Osteocyte (in vitro differentiated cells): ENCODE measurements at regions not wholly inside any gene's neighbourhood (a gene's known extent, or its start where the extent isn't known, plus 50 kb on each side); places are given as distances from the start of the nearest gene placed in this dataset.

Experiments
- DNase-seq: peaks from one replicate; pipeline ENCODE4 v3.0.0; 2021; ENCODE audit warnings: mixed read lengths; ENCODE audit not compliant: unreplicated experiment; ENCODE audit errors: extremely low spot score
- H3K27ac Mint-ChIP-seq: one replicate; pipeline ENCODE4 v1.8.0; 2021; ENCODE audit warnings: mild to moderate bottlenecking, mixed read lengths; ENCODE audit not compliant: unreplicated experiment
- H3K27me3 Mint-ChIP-seq: one replicate; pipeline ENCODE4 v1.8.0; 2021; ENCODE audit warnings: mixed read lengths; ENCODE audit not compliant: unreplicated experiment
- H3K36me3 Mint-ChIP-seq: one replicate; pipeline ENCODE4 v1.8.0; 2021; ENCODE audit warnings: mixed read lengths; ENCODE audit not compliant: unreplicated experiment
- H3K4me1 Mint-ChIP-seq: one replicate; pipeline ENCODE4 v1.8.0; 2021; ENCODE audit warnings: mixed read lengths; ENCODE audit not compliant: unreplicated experiment
- H3K4me3 Mint-ChIP-seq: one replicate; pipeline ENCODE4 v1.8.0; 2021; ENCODE audit warnings: mild to moderate bottlenecking, moderate library complexity, mixed read lengths; ENCODE audit not compliant: unreplicated experiment
- H3K9me3 Mint-ChIP-seq: one replicate; pipeline ENCODE4 v1.8.0; 2021; ENCODE audit warnings: mixed read lengths; ENCODE audit not compliant: unreplicated experiment
- CTCF ChIP-seq: fragments of 200-600 bp; sonication (generic); IDR thresholded peaks from 2 replicates; pipeline ENCODE4 v1.5.0; 2021; ENCODE audit warnings: antibody characterized with exemption, mild to moderate bottlenecking, moderate library complexity

DNA sequence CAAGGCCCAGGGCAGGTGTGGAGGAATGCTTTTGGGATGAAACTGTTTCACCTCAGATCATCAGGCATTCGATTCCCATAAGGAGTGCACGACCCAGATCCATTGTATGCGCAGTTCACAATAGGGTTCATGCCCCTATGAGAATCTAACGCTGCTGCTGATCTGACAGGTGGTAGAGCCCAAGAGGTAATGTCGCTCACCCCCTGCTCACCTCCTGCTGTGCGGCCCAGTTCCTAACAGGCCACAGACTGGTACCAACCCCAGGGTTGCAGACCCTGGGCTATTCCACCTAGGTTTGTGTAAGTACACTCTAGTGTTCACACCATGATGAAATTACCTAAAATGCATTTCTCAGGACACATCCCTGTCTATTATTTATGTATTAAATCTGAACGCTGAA lies 72.5 kb downstream of the COPS8 start:
- peak overlapping the region; percentile 96 for H3K27ac Mint-ChIP-seq
- peaks cover 88% of the 10 kb centered on the region for H3K4me1 Mint-ChIP-seq
- DNase-seq: no peak
- H3K9me3 Mint-ChIP-seq: peaks cover 3% of the 10 kb centered on the region
- no peak overlapping the region for H3K4me3 Mint-ChIP-seq
- no peak for TF ChIP-seq CTCF
- H3K27me3 Mint-ChIP-seq: no peaks in the 10 kb centered on the region
- H3K36me3 Mint-ChIP-seq: no peaks in the 10 kb centered on the region

GRCh38 chr2:237159006-237159911 lies 73.6 kb downstream of the COPS8 start:
- Mint-ChIP-seq H3K27ac (peak overlapping the region; percentile 96), H3K9me3 (peaks cover 10% of the 10 kb centered on the region), H3K27me3 (no peaks in the 10 kb centered on the region), H3K4me1 (peaks cover 87% of the 10 kb centered on the region), H3K36me3 (peaks cover 3% of the 10 kb centered on the region), H3K4me3 (no peak overlapping the region)
- no peak for DNase-seq
- no peak for TF ChIP-seq CTCF

DNA sequence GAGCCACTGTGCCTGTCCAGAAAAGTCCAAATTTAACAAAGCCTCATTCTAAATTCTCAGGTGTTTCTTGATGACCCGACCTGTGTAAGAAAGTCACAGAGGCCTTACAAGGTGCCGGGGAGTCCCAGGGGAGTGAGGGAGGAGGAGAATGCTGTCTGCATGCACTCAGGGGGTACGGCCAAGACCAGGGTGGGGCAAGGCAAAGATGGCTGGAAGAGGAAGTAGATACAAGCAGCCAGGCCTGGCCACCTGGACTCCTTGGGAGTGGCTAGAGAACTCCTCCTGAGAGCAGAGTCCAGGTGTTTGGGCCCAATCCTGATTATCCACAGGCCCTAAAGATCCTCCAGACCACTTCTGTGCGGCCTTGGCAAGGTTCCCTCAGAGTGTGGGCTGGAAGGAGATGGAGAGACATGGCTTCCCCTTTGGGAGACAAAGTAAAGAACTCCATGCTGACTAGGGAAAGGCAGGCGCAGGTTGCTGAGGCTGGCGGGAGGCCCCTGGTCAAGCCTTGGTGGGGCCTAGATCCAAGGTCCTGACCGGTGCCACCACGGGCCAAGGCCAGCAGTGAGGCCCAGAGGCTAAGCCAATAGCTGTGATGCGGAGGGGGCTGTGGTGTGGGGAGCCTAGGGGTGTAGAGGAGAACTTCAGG lies 74.7 kb downstream of the COPS8 start:
- Mint-ChIP-seq H3K9me3 (peaks cover 10% of the 10 kb centered on the region), H3K4me1 (peaks cover 75% of the 10 kb centered on the region), H3K27me3 (no peaks in the 10 kb centered on the region), H3K27ac (peak overlapping the region; percentile 25), H3K4me3 (no peak overlapping the region), H3K36me3 (peaks cover 3% of the 10 kb centered on the region)
- no peak for DNase-seq
- no peak for TF ChIP-seq CTCF

- Mint-ChIP-seq H3K27ac (no peak overlapping the region), H3K4me1 (peaks cover 71% of the 10 kb centered on the region)
These were observed 75.5 kb downstream of the COPS8 start for GRCh38 chr2:237161189-237161588.

More at GRCh38 chr2:237161189-237161588, 75.5 kb downstream of the COPS8 start:
- H3K36me3 Mint-ChIP-seq: peaks cover 3% of the 10 kb centered on the region
- no peak for DNase-seq
- no peak overlapping the region for H3K4me3 Mint-ChIP-seq
- no peaks in the 10 kb centered on the region for H3K27me3 Mint-ChIP-seq
- peaks cover 10% of the 10 kb centered on the region for H3K9me3 Mint-ChIP-seq
- no peak for TF ChIP-seq CTCF
